ENCODE measurements at regions not wholly inside any gene's neighbourhood (a gene's known extent, or its start where the extent isn't known, plus 50 kb on each side); places are given as distances from the start of the nearest gene placed in this dataset.

DNA sequence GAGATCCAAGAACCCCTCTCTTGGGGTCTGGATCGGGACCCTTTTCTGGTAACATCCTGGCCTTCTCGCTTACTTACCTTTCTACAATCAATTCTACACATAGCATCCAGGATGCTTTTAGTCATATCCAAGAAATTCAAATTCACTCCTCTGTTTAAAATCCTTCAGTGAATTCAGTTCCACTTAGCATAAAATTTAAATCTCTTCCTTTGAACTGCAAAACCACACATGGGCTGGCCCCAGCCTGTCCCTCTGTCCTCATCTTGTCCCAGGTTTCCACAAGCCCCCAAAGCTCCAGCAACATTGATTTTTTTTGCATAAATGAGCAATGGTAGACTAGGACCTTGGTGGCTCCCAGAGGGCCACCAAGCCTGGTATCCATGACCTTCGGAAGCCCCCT is 96.4 kb upstream of the C16orf82 start:
- H3K27ac ChIP-seq: no peak overlapping the region
- TF ChIP-seq CTCF (IDR thresholded peaks at IDR 0.05): no peak
- H3K4me1 ChIP-seq (ENCODE audit: control insufficient read depth in 1 of 2, low read depth in 2 of 2): no peaks in the 10 kb centered on the region
- ATAC-seq (ENCODE audit: insufficient number of reproducible peaks, low FRiP score, low read depth): no peak
- no peaks in the 10 kb centered on the region for H3K27me3 ChIP-seq (replicated peaks; ENCODE audit: insufficient read depth)
- no peaks in the 10 kb centered on the region for H3K9me3 ChIP-seq
- no peaks in the 10 kb centered on the region for H3K36me3 ChIP-seq
- DNase-seq (ENCODE audit: low spot score): no peak
- H3K4me3 ChIP-seq: no peak overlapping the region

DNA sequence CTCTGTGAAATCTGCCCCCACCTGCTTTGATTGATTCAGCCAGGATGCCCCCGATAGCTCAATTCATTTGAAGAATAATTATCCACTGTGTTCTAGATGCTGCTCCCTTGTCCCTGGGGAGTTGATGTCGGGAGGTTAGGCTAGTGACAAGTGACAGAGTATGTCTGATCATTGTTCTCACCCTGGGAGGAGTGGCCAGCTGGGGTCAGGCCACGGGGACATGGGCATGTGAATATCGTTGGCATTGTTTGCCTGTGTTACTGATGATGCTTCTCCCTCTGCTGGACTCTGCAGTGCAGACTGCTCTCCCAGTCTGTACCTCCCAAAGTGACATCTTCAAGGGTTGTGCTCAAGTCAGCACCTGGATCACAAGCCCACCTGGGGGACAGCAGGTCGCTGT is 89.9 kb upstream of the C16orf82 start:
- H3K4me1 ChIP-seq (ENCODE audit: control insufficient read depth in 1 of 2, low read depth in 2 of 2): no peaks in the 10 kb centered on the region
- H3K4me3 ChIP-seq: no peak overlapping the region
- H3K9me3 ChIP-seq: no peaks in the 10 kb centered on the region
- DNase-seq (ENCODE audit: low spot score) (no peak), ATAC-seq (ENCODE audit: insufficient number of reproducible peaks, low FRiP score, low read depth) (no peak)
- no peaks in the 10 kb centered on the region for H3K36me3 ChIP-seq
- no peak for TF ChIP-seq CTCF (IDR thresholded peaks at IDR 0.05)
- no peak overlapping the region for H3K27ac ChIP-seq
- no peaks in the 10 kb centered on the region for H3K27me3 ChIP-seq (replicated peaks; ENCODE audit: insufficient read depth)

- Histone ChIP-seq H3K9me3 (no peaks in the 10 kb centered on the region), H3K4me1 (ENCODE audit: control insufficient read depth in 1 of 2, low read depth in 2 of 2) (no peaks in the 10 kb centered on the region), H3K36me3 (no peaks in the 10 kb centered on the region), H3K27ac (no peak overlapping the region), H3K4me3 (no peak overlapping the region), H3K27me3 (replicated peaks; ENCODE audit: insufficient read depth) (no peaks in the 10 kb centered on the region)
- DNase-seq (ENCODE audit: low spot score) (no peak), ATAC-seq (ENCODE audit: insufficient number of reproducible peaks, low FRiP score, low read depth) (no peak)
- TF ChIP-seq CTCF (IDR thresholded peaks at IDR 0.05): no peak
Measured at GRCh38 chr16:26981266-26981938, 85.3 kb upstream of the C16orf82 start.

DNA sequence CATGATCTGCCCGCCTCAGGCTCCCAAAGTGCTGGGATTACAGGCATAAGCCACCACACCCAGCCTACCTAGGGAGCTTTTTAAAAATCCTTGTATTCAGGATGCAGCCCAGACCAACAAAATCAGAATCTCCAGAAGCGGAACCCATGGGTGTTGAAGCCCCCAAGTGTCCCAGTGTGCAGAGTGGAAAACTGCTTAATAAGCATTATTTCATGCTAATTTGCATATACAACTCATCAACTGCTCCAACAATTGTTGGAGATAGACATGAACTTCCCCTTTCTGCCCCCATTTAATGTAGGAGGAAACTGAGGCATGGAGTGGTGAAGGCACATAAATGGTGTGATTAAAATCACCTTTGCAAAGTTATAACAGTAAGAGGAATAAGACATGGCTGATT is 84.3 kb upstream of the C16orf82 start:
- no peak for TF ChIP-seq CTCF (IDR thresholded peaks at IDR 0.05)
- Histone ChIP-seq H3K9me3 (no peaks in the 10 kb centered on the region), H3K27ac (no peak overlapping the region), H3K27me3 (replicated peaks; ENCODE audit: insufficient read depth) (no peaks in the 10 kb centered on the region), H3K4me3 (no peak overlapping the region), H3K36me3 (no peaks in the 10 kb centered on the region), H3K4me1 (ENCODE audit: control insufficient read depth in 1 of 2, low read depth in 2 of 2) (no peaks in the 10 kb centered on the region)
- DNase-seq (ENCODE audit: low spot score) (no peak), ATAC-seq (ENCODE audit: insufficient number of reproducible peaks, low FRiP score, low read depth) (no peak)

DNA sequence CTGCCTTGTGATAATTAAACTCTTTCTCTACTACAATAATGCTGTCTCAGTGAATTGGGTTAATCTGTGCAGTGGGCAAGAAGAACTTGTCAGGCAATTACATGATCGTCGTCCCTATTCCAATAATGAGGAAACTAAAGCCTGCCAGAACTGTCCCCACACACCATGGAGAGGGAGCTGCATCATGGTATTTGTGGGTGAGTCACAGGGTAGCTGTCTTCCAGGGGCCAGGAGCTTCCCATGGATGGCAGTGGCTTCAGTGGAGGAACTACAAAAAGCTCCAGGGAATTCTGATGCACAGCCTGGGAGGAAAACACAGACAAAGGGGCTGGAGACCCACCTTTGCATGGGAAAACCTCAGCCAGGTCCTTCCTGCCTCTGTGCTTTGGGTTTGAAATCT is 83.3 kb upstream of the C16orf82 start:
- no peak overlapping the region for H3K4me3 ChIP-seq
- ATAC-seq (ENCODE audit: insufficient number of reproducible peaks, low FRiP score, low read depth) (no peak), DNase-seq (ENCODE audit: low spot score) (no peak)
- TF ChIP-seq CTCF (IDR thresholded peaks at IDR 0.05): no peak
- no peak overlapping the region for H3K27ac ChIP-seq
- no peaks in the 10 kb centered on the region for H3K4me1 ChIP-seq (ENCODE audit: control insufficient read depth in 1 of 2, low read depth in 2 of 2)
- H3K27me3 ChIP-seq (replicated peaks; ENCODE audit: insufficient read depth): no peaks in the 10 kb centered on the region
- H3K36me3 ChIP-seq: no peaks in the 10 kb centered on the region
- no peaks in the 10 kb centered on the region for H3K9me3 ChIP-seq
